ENCODE measurements at regions not wholly inside any gene's neighbourhood (a gene's known extent, or its start where the extent isn't known, plus 50 kb on each side); places are given as distances from the start of the nearest gene placed in this dataset.

DNA sequence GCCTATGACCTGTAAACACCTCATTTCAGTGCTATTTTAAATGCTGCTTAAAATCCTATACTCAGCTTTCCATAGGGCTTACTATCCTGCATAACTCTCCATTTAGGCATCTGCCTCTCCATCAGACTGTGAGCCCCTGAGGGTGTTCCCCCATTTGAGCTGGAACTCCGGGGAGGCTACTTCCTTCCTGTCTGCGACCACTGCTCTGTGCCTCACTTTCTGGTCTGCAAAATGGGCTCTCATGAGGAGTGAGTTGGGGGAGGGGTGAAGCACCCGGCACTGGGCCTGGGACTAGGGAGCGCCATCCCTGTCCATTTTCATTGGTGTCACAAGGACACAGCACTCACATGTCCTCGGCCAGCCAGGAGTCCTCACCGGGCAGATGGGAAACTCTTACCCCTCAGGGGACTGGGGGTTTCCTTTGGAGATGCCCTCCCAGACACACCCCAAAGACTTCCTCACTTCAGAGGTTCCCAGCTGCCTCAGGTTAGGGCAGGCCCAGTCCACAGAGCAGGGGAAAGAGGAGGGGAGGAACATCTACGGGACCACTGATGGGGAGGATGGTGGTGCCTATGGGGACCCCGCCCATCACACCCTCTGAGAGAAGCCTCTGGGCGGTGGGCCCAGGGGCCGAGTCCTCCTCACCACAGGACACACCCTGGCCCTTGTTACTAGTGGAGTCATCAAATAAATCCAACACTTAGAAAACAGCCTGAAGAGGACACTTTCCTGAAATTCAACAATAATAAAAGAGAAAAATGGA, 134.9 kb downstream of the MATN1 start:
- no peaks in the 10 kb centered on the region for H3K4me1 ChIP-seq (ENCODE audit: insufficient read depth, low read length, poor library complexity, severe bottlenecking)
- H3K9me2 ChIP-seq (replicated peaks; ENCODE audit: low read depth, low read length): no peaks in the 10 kb centered on the region
- no peak overlapping the region for H3K4me3 ChIP-seq (ENCODE audit: low read length, poor library complexity, severe bottlenecking)
- no peak overlapping the region for H3K4me2 ChIP-seq (ENCODE audit: low read depth, low read length, poor library complexity, severe bottlenecking)
- H3K9ac ChIP-seq (ENCODE audit: low read depth, low read length, poor library complexity, severe bottlenecking): no peak overlapping the region
- H3K27me3 ChIP-seq (ENCODE audit: insufficient read depth, low read length, poor library complexity, severe bottlenecking): no peaks in the 10 kb centered on the region
- H4K20me1 ChIP-seq (ENCODE audit: insufficient read depth, low read length, poor library complexity, severe bottlenecking): no peaks in the 10 kb centered on the region
- H3K9me3 ChIP-seq (ENCODE audit: insufficient read depth, low read depth, low read length): no peaks in the 10 kb centered on the region; the same call in 1 of the 2 replicates
- no peak for TF ChIP-seq EZH2phosphoT487 (IDR thresholded peaks at IDR 0.05; ENCODE audit: borderline replicate concordance)
- TF ChIP-seq, protein P1, sequence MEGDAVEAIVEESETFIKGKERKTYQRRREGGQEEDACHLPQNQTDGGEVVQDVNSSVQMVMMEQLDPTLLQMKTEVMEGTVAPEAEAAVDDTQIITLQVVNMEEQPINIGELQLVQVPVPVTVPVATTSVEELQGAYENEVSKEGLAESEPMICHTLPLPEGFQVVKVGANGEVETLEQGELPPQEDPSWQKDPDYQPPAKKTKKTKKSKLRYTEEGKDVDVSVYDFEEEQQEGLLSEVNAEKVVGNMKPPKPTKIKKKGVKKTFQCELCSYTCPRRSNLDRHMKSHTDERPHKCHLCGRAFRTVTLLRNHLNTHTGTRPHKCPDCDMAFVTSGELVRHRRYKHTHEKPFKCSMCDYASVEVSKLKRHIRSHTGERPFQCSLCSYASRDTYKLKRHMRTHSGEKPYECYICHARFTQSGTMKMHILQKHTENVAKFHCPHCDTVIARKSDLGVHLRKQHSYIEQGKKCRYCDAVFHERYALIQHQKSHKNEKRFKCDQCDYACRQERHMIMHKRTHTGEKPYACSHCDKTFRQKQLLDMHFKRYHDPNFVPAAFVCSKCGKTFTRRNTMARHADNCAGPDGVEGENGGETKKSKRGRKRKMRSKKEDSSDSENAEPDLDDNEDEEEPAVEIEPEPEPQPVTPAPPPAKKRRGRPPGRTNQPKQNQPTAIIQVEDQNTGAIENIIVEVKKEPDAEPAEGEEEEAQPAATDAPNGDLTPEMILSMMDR (conservative IDR thresholded peaks at IDR 0.05; ENCODE audit: low read length): no peak
- no peak overlapping the region for H2AFZ ChIP-seq (ENCODE audit: low read length)
- no peaks in the 10 kb centered on the region for H3F3A ChIP-seq (ENCODE audit: low read depth)
- no peaks in the 10 kb centered on the region for H3K36me3 ChIP-seq (ENCODE audit: insufficient read depth, low read length)
- H3K79me2 ChIP-seq (ENCODE audit: insufficient read depth, low read length): no peaks in the 10 kb centered on the region

DNA sequence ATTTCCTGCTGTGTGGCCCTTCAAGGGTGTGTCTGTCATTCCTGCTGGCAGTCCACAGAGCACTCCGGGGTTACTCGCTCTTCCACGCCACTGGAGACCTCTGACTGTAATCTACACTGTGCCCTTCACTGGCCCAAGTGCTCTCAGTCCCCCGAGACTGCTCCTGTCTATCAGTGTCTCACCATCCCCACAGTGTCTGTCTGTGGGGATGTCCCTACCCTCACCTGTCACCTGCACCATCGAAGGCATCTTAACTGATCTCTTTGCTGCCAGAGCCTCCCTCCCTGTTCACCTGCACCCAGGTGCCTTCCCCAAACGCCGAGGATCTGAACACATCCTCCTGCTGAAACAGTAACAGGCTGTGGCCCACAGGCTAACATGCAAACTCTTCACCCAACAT, 136.7 kb downstream of the MATN1 start:
- H3F3A ChIP-seq (ENCODE audit: low read depth): no peaks in the 10 kb centered on the region
- H3K27me3 ChIP-seq (ENCODE audit: insufficient read depth, low read length, poor library complexity, severe bottlenecking): no peaks in the 10 kb centered on the region
- no peak overlapping the region for H3K9ac ChIP-seq (ENCODE audit: low read depth, low read length, poor library complexity, severe bottlenecking)
- no peaks in the 10 kb centered on the region; the same call in 1 of the 2 replicates for H3K9me3 ChIP-seq (ENCODE audit: insufficient read depth, low read depth, low read length)
- H4K20me1 ChIP-seq (ENCODE audit: insufficient read depth, low read length, poor library complexity, severe bottlenecking): no peaks in the 10 kb centered on the region
- no peaks in the 10 kb centered on the region for H3K36me3 ChIP-seq (ENCODE audit: insufficient read depth, low read length)
- H3K4me3 ChIP-seq (ENCODE audit: low read length, poor library complexity, severe bottlenecking): no peak overlapping the region
- no peaks in the 10 kb centered on the region for H3K4me1 ChIP-seq (ENCODE audit: insufficient read depth, low read length, poor library complexity, severe bottlenecking)
- no peak overlapping the region for H3K4me2 ChIP-seq (ENCODE audit: low read depth, low read length, poor library complexity, severe bottlenecking)
- H2AFZ ChIP-seq (ENCODE audit: low read length): no peak overlapping the region
- TF ChIP-seq EZH2phosphoT487 (IDR thresholded peaks at IDR 0.05; ENCODE audit: borderline replicate concordance): no peak
- TF ChIP-seq, protein P1 (conservative IDR thresholded peaks at IDR 0.05; ENCODE audit: low read length): no peak
- H3K9me2 ChIP-seq (replicated peaks; ENCODE audit: low read depth, low read length): no peaks in the 10 kb centered on the region
- H3K79me2 ChIP-seq (ENCODE audit: insufficient read depth, low read length): no peaks in the 10 kb centered on the region

DNA sequence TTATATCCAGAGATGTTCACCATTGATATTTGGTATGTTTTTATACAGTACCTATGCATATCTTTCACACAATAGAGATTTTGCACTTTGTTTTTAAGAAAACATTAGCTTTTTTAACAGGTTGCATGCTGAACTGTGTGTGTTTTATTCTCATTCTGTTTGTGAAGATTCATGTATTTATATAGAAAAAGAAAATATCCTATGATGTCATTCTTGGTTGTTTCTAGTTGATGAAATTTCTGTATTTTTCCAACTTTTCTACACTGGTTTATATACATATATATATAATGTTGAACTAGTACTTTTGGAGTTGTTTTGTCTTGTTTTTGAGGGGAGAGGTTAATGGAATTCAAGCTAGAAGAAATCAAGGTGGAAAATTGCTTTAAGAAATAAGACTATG, 143.8 kb downstream of the MATN1 start:
- no peaks in the 10 kb centered on the region for H3K36me3 ChIP-seq (ENCODE audit: insufficient read depth, low read length)
- H3K27me3 ChIP-seq (ENCODE audit: insufficient read depth, low read length, poor library complexity, severe bottlenecking): no peaks in the 10 kb centered on the region
- no peak overlapping the region for H3K9ac ChIP-seq (ENCODE audit: low read depth, low read length, poor library complexity, severe bottlenecking)
- no peak overlapping the region for H2AFZ ChIP-seq (ENCODE audit: low read length)
- no peaks in the 10 kb centered on the region for H3K9me3 ChIP-seq (ENCODE audit: insufficient read depth, low read depth, low read length)
- 0 out of 2 replicates have a peak, but pooled peaks cover 4% of the 10 kb centered on the region for H3K9me2 ChIP-seq (replicated peaks; ENCODE audit: low read depth, low read length)
- no peak for TF ChIP-seq EZH2phosphoT487 (IDR thresholded peaks at IDR 0.05; ENCODE audit: borderline replicate concordance)
- TF ChIP-seq, protein P1 (conservative IDR thresholded peaks at IDR 0.05; ENCODE audit: low read length): no peak
- no peak overlapping the region for H3K4me2 ChIP-seq (ENCODE audit: low read depth, low read length, poor library complexity, severe bottlenecking)
- H3K4me1 ChIP-seq (ENCODE audit: insufficient read depth, low read length, poor library complexity, severe bottlenecking): no peaks in the 10 kb centered on the region
- no peaks in the 10 kb centered on the region for H3F3A ChIP-seq (ENCODE audit: low read depth)
- no peaks in the 10 kb centered on the region for H3K79me2 ChIP-seq (ENCODE audit: insufficient read depth, low read length)
- no peak overlapping the region for H3K4me3 ChIP-seq (ENCODE audit: low read length, poor library complexity, severe bottlenecking)
- no peaks in the 10 kb centered on the region for H4K20me1 ChIP-seq (ENCODE audit: insufficient read depth, low read length, poor library complexity, severe bottlenecking)
